Amygdala (tissue), 56 donors: ENCODE measurements at regions not wholly inside any gene's neighbourhood (a gene's known extent, or its start where the extent isn't known, plus 50 kb on each side); places are given as distances from the start of the nearest gene placed in this dataset.
"Not testable (repeated sequence)": the region's sequence is repeated elsewhere in the genome, so short reads cannot be mapped to it uniquely, and the experiment has no call there.

Experiments used
- DNase-seq, 56 donors: peaks; one replicate each; lab custom pipeline; 2025; lab: John Stamatoyannopoulos, UW

- DNase-seq, result no peak
Measured at GRCh38 chr12:46475972-46476645, 103.5 kb upstream of the SLC38A2 start.

DNA sequence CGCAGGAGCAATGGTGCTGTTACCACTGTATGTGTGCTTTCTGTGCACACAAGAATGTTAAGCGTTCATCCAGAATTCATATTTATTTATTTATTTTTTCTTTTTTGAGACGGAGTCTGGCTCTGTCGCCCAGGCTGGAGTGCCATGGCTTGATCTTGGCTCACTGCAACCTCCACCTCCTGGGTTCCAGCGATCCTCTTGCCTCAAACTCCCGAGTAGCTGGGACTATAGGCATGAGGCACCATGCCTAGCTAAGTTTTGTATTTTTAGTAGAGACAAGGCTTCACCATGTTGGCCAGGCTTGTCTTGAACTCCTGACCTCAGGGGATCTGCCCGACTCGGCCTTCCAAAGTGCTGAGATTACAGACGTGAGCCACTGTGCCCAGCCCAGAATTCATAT, 101.8 kb upstream of the SLC38A2 start:
- not testable (repeated sequence) for DNase-seq

GRCh38 chr12:46473634-46474329, 101.2 kb upstream of the SLC38A2 start:
- peak in 3 of 56 donors; percentile 1 to 14 (median 2) for DNase-seq

GRCh38 chr12:46472893-46473633, 100.5 kb upstream of the SLC38A2 start:
- no peak for DNase-seq

DNA sequence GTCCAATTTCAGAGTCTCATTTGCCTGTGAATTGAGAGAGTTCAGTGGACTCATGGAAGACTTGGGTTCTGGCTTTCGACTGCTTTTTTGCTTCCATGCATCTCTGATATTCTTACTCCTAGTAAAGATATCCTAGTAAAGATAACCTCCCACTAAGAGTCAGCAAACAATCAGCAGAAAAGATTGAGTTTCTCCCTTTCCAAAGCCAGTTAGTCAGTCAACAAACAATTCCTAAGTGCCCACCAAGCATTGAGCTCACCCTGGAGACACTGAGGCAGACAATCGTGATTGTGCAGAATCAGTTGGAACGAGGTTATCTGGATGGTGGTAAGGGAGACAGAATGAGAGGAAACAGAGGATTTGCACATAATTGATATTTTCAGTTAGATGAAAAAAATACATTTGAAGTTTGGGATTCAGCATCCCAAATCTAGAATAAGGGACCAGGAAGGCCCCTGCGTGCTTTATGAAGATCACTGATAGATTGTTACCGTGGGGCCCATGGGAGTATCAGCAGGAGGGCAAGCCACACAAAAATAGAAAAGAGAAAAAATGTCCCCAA, 99.7 kb upstream of the SLC38A2 start:
- no peak for DNase-seq

GRCh38 chr12:46471404-46471803, 98.8 kb upstream of the SLC38A2 start:
- no peak for DNase-seq

DNA sequence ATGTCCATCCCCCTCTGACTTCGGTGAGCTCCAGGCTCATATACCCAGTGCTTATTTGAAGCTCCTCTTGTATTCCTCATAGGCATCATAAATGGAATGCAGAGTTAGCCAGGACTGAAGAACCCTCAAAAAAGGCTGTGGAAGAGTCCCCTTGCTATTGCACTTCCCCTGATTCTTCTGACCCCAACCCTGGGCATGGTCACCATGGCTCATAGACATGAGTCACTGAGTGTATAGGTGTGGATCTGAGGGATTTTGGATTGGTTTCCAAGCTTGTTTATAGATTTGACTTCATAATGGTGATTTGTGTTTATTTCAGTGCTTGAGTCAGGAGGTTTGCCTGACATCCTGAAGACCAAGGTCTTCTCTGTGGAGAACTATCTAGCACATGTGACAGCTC, 98.4 kb upstream of the SLC38A2 start:
- no peak for DNase-seq

DNA sequence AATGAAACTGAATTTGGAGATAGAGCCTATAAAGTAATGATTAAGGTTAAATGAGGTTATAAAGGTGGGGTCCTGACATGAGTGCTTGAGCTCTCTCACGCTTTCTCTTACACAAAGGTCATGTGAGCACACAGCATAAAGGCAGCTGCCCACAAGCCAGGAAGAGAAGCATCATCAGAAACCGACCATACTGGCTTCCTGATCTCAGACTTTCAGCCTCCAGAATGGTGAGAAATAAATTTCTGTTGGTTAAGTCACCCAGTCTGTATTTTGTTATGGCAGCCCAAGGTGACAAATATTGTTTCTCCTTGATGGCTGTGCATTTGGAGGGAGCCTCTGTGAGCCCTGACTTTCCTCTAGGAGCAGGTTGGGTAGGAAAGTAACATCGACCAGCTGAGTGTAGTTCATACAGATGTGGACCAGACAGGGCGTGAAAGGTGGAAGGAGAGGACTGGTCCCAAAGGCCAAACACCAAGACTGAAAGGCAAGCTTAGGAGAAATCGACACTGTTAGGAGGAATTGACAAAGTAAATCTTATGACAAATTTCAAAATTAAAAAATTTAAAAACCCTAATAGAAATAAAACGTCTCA, 97.6 kb upstream of the SLC38A2 start:
- DNase-seq, result no peak

- DNase-seq, result no peak
Measured at GRCh38 chr12:46468813-46469212, 96.2 kb upstream of the SLC38A2 start.

- no peak for DNase-seq
Measured at GRCh38 chr12:46468160-46468559, 95.6 kb upstream of the SLC38A2 start.

- no peak for DNase-seq
Measured at GRCh38 chr12:46465307-46465706, 92.7 kb upstream of the SLC38A2 start.

GRCh38 chr12:46464863-46465262, 92.3 kb upstream of the SLC38A2 start:
- DNase-seq, result no peak

DNA sequence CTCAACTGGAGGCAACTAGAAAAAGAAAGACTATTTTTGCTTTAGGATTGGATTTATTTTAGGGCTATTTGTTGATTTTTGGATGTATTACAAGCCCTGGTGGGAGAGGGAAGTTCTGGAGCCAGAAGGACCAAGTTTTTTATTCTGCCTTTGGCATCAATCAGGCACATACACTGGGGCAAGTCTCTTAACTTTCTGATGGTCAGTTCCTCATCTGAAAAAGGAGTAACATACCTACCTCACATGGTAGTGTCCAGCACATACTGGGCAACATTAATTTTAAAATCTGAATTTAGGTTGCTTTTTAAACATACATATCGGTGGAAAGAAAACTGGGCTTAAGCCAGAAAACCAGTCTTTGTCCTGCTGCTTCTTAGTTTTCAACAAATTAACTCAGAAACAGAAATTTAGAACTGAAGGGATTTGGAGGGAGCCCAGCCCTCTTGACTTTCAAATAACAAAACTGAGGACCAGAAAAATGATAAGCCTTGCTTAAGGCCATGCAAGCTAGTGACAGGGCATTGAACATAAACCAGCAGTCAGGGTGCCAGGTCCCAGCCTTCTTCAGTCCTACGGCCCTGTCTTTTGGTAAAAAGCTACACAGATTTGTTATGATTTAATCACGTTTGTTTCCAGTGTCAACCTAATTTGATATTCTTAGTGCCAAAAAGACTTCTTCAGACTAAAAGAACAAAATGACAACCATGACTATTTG, 90.2 kb upstream of the SLC38A2 start:
- no peak for DNase-seq

DNA sequence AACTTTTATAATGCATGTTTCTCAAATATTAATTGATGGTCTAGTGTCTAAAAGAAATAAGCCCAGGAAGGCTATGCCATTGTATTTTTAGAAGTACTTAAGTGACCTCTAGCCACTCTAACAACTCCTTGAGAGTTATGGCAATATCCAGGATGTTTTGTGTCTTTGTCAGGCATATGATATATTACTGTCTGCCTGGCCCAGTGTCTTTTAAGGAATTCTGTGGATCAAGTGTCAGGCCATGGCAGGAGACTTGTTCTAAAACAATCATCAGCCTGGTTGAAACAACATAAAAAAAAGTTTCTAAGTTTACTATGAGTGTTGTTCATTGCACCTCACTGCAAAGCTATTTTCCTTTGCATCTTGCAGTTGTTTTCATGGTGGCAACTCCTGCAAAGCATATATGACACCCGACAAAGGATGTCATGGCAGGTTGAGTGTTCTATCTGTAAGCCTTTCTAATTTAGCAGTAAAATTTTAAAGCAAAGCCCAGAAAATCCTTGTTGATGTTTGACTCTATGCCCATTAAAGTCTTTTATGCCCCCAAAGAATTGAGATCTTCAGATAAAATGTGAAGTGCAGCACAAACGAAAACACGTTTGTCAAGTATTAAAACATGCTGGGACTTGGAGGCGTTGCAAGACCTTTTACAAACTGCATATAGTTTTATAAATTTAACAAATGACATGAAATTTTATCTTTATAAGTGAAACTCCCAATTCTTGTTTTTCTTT, 89.5 kb upstream of the SLC38A2 start:
- no peak for DNase-seq

GRCh38 chr12:46461459-46461858, 88.9 kb upstream of the SLC38A2 start:
- no peak for DNase-seq

DNA sequence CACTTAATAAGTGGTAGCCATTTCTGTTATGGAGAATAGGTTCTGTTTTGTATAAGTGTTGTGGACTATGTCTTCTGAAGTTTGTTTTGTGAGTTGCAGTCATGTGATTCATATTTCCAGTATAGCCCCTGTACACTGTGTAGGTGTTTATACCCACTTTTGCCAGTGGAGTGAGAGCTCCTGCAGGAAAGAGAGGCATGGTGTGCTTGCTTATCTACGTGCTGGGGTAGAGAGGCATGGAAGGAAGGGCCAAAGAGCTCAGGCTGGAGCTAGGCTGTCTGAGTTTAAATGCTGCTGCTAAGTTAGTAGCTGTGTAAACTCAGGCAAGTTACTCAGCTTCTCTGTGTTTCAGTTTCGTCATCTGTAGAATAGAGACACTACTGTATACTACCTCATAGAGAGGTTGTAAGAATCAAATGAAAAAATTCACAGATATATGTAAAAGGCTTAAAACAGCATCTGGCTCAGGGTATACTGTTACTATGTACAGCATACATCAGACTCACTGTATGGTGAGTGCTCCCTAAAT, 88.2 kb upstream of the SLC38A2 start:
- DNase-seq, result no peak

- DNase-seq, result peak in 5 of 56 donors; percentile 2 to 17 (median 12)
Measured at GRCh38 chr12:46459861-46460545, 87.4 kb upstream of the SLC38A2 start.

DNA sequence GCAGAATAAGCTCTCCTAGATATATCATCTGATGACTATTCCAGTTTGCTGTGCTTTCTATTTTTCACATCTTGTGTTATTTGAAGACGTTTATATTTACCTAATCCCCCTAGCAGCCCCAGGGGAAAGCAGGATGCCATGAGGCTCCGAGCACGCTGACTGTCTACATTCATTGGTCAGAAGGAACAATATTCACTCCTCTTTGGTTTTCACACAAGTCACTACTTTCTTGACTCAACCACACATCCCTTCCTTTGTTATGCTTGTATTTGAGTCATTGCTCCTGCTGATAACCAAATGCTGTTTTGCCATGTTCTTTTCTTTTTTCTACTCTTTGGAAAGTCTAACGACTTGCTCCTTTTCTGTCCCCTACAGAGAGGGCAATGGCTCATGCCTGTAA, 86.5 kb upstream of the SLC38A2 start:
- no peak for DNase-seq
